DMS53 treated with DMSO at 0.1 percent for 48 hours (cell line): ENCODE measurements at regions not wholly inside any gene's neighbourhood (a gene's known extent, or its start where the extent isn't known, plus 50 kb on each side); places are given as distances from the start of the nearest gene placed in this dataset.
A peak's percentile ranks its signal among the peaks of the same experiment; 100 is the strongest.
"Not testable (repeated sequence)": the region's sequence is repeated elsewhere in the genome, so short reads cannot be mapped to it uniquely, and the experiment has no call there.

Source experiments
- DNase-seq: peaks from one replicate; lab custom pipeline; 2025; ENCODE audit not compliant: unreplicated experiment; lab: John Stamatoyannopoulos, UW

GRCh38 chr1:98145655-98146054 is 224.8 kb upstream of the DPYD start:
- no peak for DNase-seq

GRCh38 chr1:98143403-98143802 is 222.6 kb upstream of the DPYD start:
- DNase-seq: no peak

GRCh38 chr1:98133131-98133530 is 212.3 kb upstream of the DPYD start:
- no peak for DNase-seq

GRCh38 chr1:98130408-98130807 is 209.6 kb upstream of the DPYD start:
- no peak for DNase-seq

GRCh38 chr1:98129491-98129890 is 208.7 kb upstream of the DPYD start:
- DNase-seq: no peak

- no peak for DNase-seq
Measured at GRCh38 chr1:98126740-98127139, 205.9 kb upstream of the DPYD start.

GRCh38 chr1:98121646-98122045 is 200.8 kb upstream of the DPYD start:
- no peak for DNase-seq

- peak; percentile 68 for DNase-seq
Measured at GRCh38 chr1:98119796-98120195, 199.0 kb upstream of the DPYD start.

GRCh38 chr1:98113811-98114210 is 193.0 kb upstream of the DPYD start:
- no peak for DNase-seq

GRCh38 chr1:98112626-98113025 is 191.8 kb upstream of the DPYD start:
- no peak for DNase-seq

- DNase-seq: no peak
Measured at GRCh38 chr1:98110674-98111073, 189.8 kb upstream of the DPYD start.

- not testable (repeated sequence) for DNase-seq
Measured at GRCh38 chr1:98108378-98108777, 187.5 kb upstream of the DPYD start.

- no peak for DNase-seq
Measured at GRCh38 chr1:98107256-98107655, 186.4 kb upstream of the DPYD start.

- DNase-seq: no peak
Measured at GRCh38 chr1:98104289-98104688, 183.5 kb upstream of the DPYD start.

GRCh38 chr1:98103617-98104285 is 182.9 kb upstream of the DPYD start:
- DNase-seq: no peak

- DNase-seq: no peak
Measured at GRCh38 chr1:98102345-98103030, 181.7 kb upstream of the DPYD start.

GRCh38 chr1:98101364-98101763 is 180.5 kb upstream of the DPYD start:
- no peak for DNase-seq

GRCh38 chr1:98099501-98099900 is 178.7 kb upstream of the DPYD start:
- DNase-seq: no peak

- DNase-seq: no peak
Measured at GRCh38 chr1:98098473-98098872, 177.6 kb upstream of the DPYD start.

- no peak for DNase-seq
Measured at GRCh38 chr1:98090351-98090750, 169.5 kb upstream of the DPYD start.

GRCh38 chr1:98088381-98088780 is 167.5 kb upstream of the DPYD start:
- DNase-seq: no peak

GRCh38 chr1:98086796-98087441 is 166.1 kb upstream of the DPYD start:
- peak; percentile 97 for DNase-seq
